ENCODE measurements at regions not wholly inside any gene's neighbourhood (a gene's known extent, or its start where the extent isn't known, plus 50 kb on each side); places are given as distances from the start of the nearest gene placed in this dataset.

- H3K36me3 ChIP-seq (ENCODE audit: control insufficient read depth in 4 of 4, insufficient read depth in 4 of 4, low read length in 4 of 4) = no peaks in the 10 kb centered on the region
- no peak overlapping the region for H3K27ac ChIP-seq (ENCODE audit: low read depth in 1 of 2, low read length in 1 of 2)
- no peaks in the 10 kb centered on the region for H3K27me3 ChIP-seq (ENCODE audit: control insufficient read depth in 3 of 3, insufficient read depth in 3 of 3, low read length in 2 of 3)
- H3K9me3 ChIP-seq (ENCODE audit: control insufficient read depth in 4 of 4, insufficient read depth in 3 of 4, low read length in 3 of 4) = peaks cover 0 to 8% (median 0%) of the 10 kb centered on the region in 4 donors
- no peaks in the 10 kb centered on the region for H3K4me1 ChIP-seq (ENCODE audit: control insufficient read depth in 5 of 5, insufficient read depth in 5 of 5, low read length in 5 of 5)
- DNase-seq (no peak), ATAC-seq (ENCODE audit: insufficient read depth, low FRiP score) (no peak)
- H3K9ac ChIP-seq (ENCODE audit: insufficient read depth in 1 of 2, low read length in 2 of 2) = no peak overlapping the region
- TF ChIP-seq CTCF (IDR thresholded peaks at IDR 0.05; ENCODE audit: control extremely low read depth, extremely low read depth) = no peak
- WGBS, 2 donors = 82 to 96% methylated on average over 4 of the region's 4 CpGs
- H3K4me3 ChIP-seq = no peak overlapping the region
Measured at GRCh38 chr10:125259651-125260050, 99.3 kb upstream of the CTBP2 start.

- no peak overlapping the region for H3K27ac ChIP-seq (ENCODE audit: low read depth in 1 of 2, low read length in 1 of 2)
- no peak for DNase-seq
- no peaks in the 10 kb centered on the region for H3K4me1 ChIP-seq (ENCODE audit: control insufficient read depth in 5 of 5, insufficient read depth in 5 of 5, low read length in 5 of 5)
- H3K4me3 ChIP-seq = no peak overlapping the region
- WGBS, 2 donors = 65 to 69% methylated on average over 2 of the region's 2 CpGs
- peaks cover 0 to 7% (median 0%) of the 10 kb centered on the region in 4 donors for H3K9me3 ChIP-seq (ENCODE audit: control insufficient read depth in 4 of 4, insufficient read depth in 3 of 4, low read length in 3 of 4)
- H3K9ac ChIP-seq (ENCODE audit: insufficient read depth in 1 of 2, low read length in 2 of 2) = no peak overlapping the region
- H3K36me3 ChIP-seq (ENCODE audit: control insufficient read depth in 4 of 4, insufficient read depth in 4 of 4, low read length in 4 of 4) = no peaks in the 10 kb centered on the region
- ATAC-seq (ENCODE audit: insufficient read depth, low FRiP score) = no peak
- TF ChIP-seq CTCF (IDR thresholded peaks at IDR 0.05; ENCODE audit: control extremely low read depth, extremely low read depth) = no peak
- no peaks in the 10 kb centered on the region for H3K27me3 ChIP-seq (ENCODE audit: control insufficient read depth in 3 of 3, insufficient read depth in 3 of 3, low read length in 2 of 3)
Measured at GRCh38 chr10:125258676-125259075, 98.3 kb upstream of the CTBP2 start.

GRCh38 chr10:125257521-125258108 is 97.3 kb upstream of the CTBP2 start:
- WGBS, 2 donors = 76 to 80% methylated on average over 12 of the region's 12 CpGs
- no peaks in the 10 kb centered on the region for H3K4me1 ChIP-seq (ENCODE audit: control insufficient read depth in 5 of 5, insufficient read depth in 5 of 5, low read length in 5 of 5)
- no peak overlapping the region for H3K9ac ChIP-seq (ENCODE audit: insufficient read depth in 1 of 2, low read length in 2 of 2)
- no peak for DNase-seq
- ATAC-seq (ENCODE audit: insufficient read depth, low FRiP score) = no peak
- no peaks in the 10 kb centered on the region for H3K27me3 ChIP-seq (ENCODE audit: control insufficient read depth in 3 of 3, insufficient read depth in 3 of 3, low read length in 2 of 3)
- H3K4me3 ChIP-seq = no peak overlapping the region
- peaks cover 0 to 11% (median 0%) of the 10 kb centered on the region in 4 donors for H3K9me3 ChIP-seq (ENCODE audit: control insufficient read depth in 4 of 4, insufficient read depth in 3 of 4, low read length in 3 of 4)
- no peak overlapping the region for H3K27ac ChIP-seq (ENCODE audit: low read depth in 1 of 2, low read length in 1 of 2)
- no peaks in the 10 kb centered on the region for H3K36me3 ChIP-seq (ENCODE audit: control insufficient read depth in 4 of 4, insufficient read depth in 4 of 4, low read length in 4 of 4)
- no peak for TF ChIP-seq CTCF (IDR thresholded peaks at IDR 0.05; ENCODE audit: control extremely low read depth, extremely low read depth)

- Histone ChIP-seq H3K4me1 (ENCODE audit: control insufficient read depth in 5 of 5, insufficient read depth in 5 of 5, low read length in 5 of 5) (no peaks in the 10 kb centered on the region), H3K36me3 (ENCODE audit: control insufficient read depth in 4 of 4, insufficient read depth in 4 of 4, low read length in 4 of 4) (no peaks in the 10 kb centered on the region), H3K4me3 (no peak overlapping the region), H3K27ac (ENCODE audit: low read depth in 1 of 2, low read length in 1 of 2) (no peak overlapping the region), H3K27me3 (ENCODE audit: control insufficient read depth in 3 of 3, insufficient read depth in 3 of 3, low read length in 2 of 3) (no peaks in the 10 kb centered on the region), H3K9me3 (ENCODE audit: control insufficient read depth in 4 of 4, insufficient read depth in 3 of 4, low read length in 3 of 4) (peaks cover 0 to 7% (median 0%) of the 10 kb centered on the region in 4 donors), H3K9ac (ENCODE audit: insufficient read depth in 1 of 2, low read length in 2 of 2) (no peak overlapping the region)
- ATAC-seq (ENCODE audit: insufficient read depth, low FRiP score) (no peak), DNase-seq (no peak)
- no peak for TF ChIP-seq CTCF (IDR thresholded peaks at IDR 0.05; ENCODE audit: control extremely low read depth, extremely low read depth)
- 67 to 68% methylated on average over 4 of the region's 4 CpGs for WGBS, 2 donors
Measured at GRCh38 chr10:125256026-125256425, 95.7 kb upstream of the CTBP2 start.
